Lung (tissue), 11 donors: ENCODE measurements at regions not wholly inside any gene's neighbourhood (a gene's known extent, or its start where the extent isn't known, plus 50 kb on each side); places are given as distances from the start of the nearest gene placed in this dataset.
A peak's percentile ranks its signal among the peaks of the same experiment; 100 is the strongest.

Source experiments
- ATAC-seq: fragments of 200-7000 bp; cut with Tn5 transposase; one replicate; pipeline ENCODE4 v1.9.1; 2020; ENCODE audit warnings: moderate number of reproducible peaks; ENCODE audit not compliant: insufficient read depth, low FRiP score
- DNase-seq, 3 donors: peaks; one replicate each; pipeline ENCODE4 v3.0.0-alpha.2; 2013 to 2017
- H3K27ac ChIP-seq, 2 donors: one replicate each; pipeline ENCODE4 v1.5.1; 2013; ENCODE audit warnings: mild to moderate bottlenecking in 2 of 2, moderate library complexity in 2 of 2, control low read depth in 1 of 2, inconsistent platforms in 1 of 2, low read depth in 1 of 2, low read length in 1 of 2
- H3K27me3 ChIP-seq, 3 donors: one replicate each; pipeline ENCODE4 v1.5.1; 2013; ENCODE audit warnings: low read length in 2 of 3; ENCODE audit not compliant: control insufficient read depth in 3 of 3, insufficient read depth in 3 of 3
- H3K36me3 ChIP-seq, 4 donors: one replicate each; pipeline ENCODE4 v1.5.1; 2013; ENCODE audit warnings: low read length in 4 of 4, mild to moderate bottlenecking in 1 of 4, moderate library complexity in 1 of 4; ENCODE audit not compliant: control insufficient read depth in 4 of 4, insufficient read depth in 4 of 4
- H3K4me1 ChIP-seq, 5 donors: one replicate each; pipeline ENCODE4 v1.5.1; 2013; ENCODE audit warnings: low read length in 5 of 5, mild to moderate bottlenecking in 2 of 5, moderate library complexity in 1 of 5; ENCODE audit not compliant: control insufficient read depth in 5 of 5, insufficient read depth in 5 of 5
- H3K4me3 ChIP-seq: one replicate; pipeline ENCODE4 v1.5.1; 2013; ENCODE audit warnings: mild to moderate bottlenecking, control low read depth, moderate library complexity
- H3K9ac ChIP-seq, 2 donors: one replicate each; pipeline ENCODE4 v1.5.1; 2013; ENCODE audit warnings: low read length in 2 of 2, control low read depth in 1 of 2; ENCODE audit not compliant: insufficient read depth in 1 of 2
- H3K9me3 ChIP-seq, 4 donors: one replicate each; pipeline ENCODE4 v1.5.1; 2013; ENCODE audit warnings: low read length in 3 of 4, mild to moderate bottlenecking in 1 of 4, moderate library complexity in 1 of 4; ENCODE audit not compliant: control insufficient read depth in 4 of 4, insufficient read depth in 3 of 4
- CTCF ChIP-seq: IDR thresholded peaks from 2 replicates; pipeline ENCODE4 v1.5.1; 2012; ENCODE audit warnings: mild to moderate bottlenecking; ENCODE audit errors: control extremely low read depth, extremely low read depth
- WGBS, 2 donors: extraction: QIAGEN DNeasy Blood & Tissue Kit; methylation state at CpG; one replicate each; pipeline ENCODE4 v1.1.7; 2013; 5-methylcytosine and 5-hydroxymethylcytosine counted together
- donor health status: control.
- donor health status: control.
- donor health status: Bipolar disorder and iron deficiency.
- donor health status: healthy.
- donor health status: DM: yes; HTN: yes; CAD: no.

- TF ChIP-seq CTCF, result no peak
- H3K27ac ChIP-seq, result no peak overlapping the region
- WGBS, 2 donors, result 51 to 72% methylated on average over 6 of the region's 6 CpGs
These were observed 616.9 kb upstream of the SOX9 start for GRCh38 chr17:71503710-71504465.

GRCh38 chr17:71505200-71505599 is 615.6 kb upstream of the SOX9 start:
- ATAC-seq (no peak), DNase-seq (no peak)
- Histone ChIP-seq H3K36me3 (no peaks in the 10 kb centered on the region), H3K9me3 (peaks cover 0 to 3% (median 0%) of the 10 kb centered on the region in 4 donors), H3K4me1 (no peaks in the 10 kb centered on the region), H3K27ac (no peak overlapping the region), H3K27me3 (no peaks in the 10 kb centered on the region), H3K9ac (no peak overlapping the region), H3K4me3 (no peak overlapping the region)
- no peak for TF ChIP-seq CTCF
- 85 to 90% methylated on average over 2 of the region's 2 CpGs for WGBS, 2 donors

More at GRCh38 chr17:71503710-71504465, 616.9 kb upstream of the SOX9 start:
- Histone ChIP-seq H3K4me3 (no peak overlapping the region), H3K27me3 (no peaks in the 10 kb centered on the region), H3K36me3 (no peaks in the 10 kb centered on the region), H3K9ac (no peak overlapping the region), H3K9me3 (peaks cover 0 to 3% (median 0%) of the 10 kb centered on the region in 4 donors), H3K4me1 (no peaks in the 10 kb centered on the region)
- peak in 2 of 3 donors; percentile 48 to 63 for DNase-seq
- ATAC-seq, result no peak

DNA sequence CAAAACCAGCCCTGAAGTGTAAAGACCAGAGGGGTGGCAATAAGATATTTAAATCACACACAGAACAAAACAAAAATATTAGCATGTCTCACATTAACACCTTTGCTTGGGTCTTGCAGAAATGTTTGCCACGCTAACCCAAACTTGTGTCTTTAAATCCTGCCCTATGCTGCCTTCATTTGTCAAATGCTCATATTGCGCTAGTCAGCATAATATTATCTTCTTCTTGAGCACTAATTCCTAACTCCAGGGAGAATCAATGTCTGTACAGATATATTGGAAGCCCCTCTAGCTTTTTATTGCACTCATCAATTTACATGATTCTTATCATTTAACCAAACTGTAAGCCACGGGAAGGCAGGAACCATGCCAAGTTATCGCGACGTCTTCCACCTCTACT is 614.8 kb upstream of the SOX9 start:
- 84 to 87% methylated on average over 6 of the region's 6 CpGs for WGBS, 2 donors
- H3K9ac ChIP-seq, result no peak overlapping the region
- no peak for ATAC-seq

More for the DNA sequence above, 614.8 kb upstream of the SOX9 start:
- H3K27ac ChIP-seq, result no peak overlapping the region
- no peaks in the 10 kb centered on the region for H3K4me1 ChIP-seq
- H3K9me3 ChIP-seq, result peaks cover 0 to 3% (median 0%) of the 10 kb centered on the region in 4 donors
- DNase-seq, result no peak
- TF ChIP-seq CTCF, result no peak
- H3K4me3 ChIP-seq, result no peak overlapping the region
- no peaks in the 10 kb centered on the region for H3K27me3 ChIP-seq
- no peaks in the 10 kb centered on the region for H3K36me3 ChIP-seq
